ENCODE measurements at regions not wholly inside any gene's neighbourhood (a gene's known extent, or its start where the extent isn't known, plus 50 kb on each side); places are given as distances from the start of the nearest gene placed in this dataset.

DNA sequence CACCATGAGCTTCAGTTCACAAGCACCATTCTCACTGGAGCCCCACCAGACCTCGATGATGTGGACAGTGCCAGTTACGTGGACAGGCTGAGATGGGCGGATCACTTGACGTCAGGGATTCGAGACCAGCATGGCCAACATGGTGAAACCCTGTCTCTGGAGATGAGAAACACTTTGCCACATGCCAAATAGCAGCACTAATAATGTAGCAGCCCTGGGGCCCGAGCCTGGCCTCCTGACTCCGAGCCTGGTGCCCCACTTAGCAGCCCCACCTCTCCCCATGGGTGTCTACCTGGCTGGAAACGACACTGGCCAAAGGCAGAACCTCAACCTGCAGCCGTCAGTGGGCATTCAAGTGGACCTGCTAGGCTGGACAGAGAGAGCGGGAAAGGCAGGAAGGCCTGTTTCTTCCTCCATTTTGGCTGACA lies 129.1 kb downstream of the TOMM20 start:
- TF ChIP-seq, protein P1, sequence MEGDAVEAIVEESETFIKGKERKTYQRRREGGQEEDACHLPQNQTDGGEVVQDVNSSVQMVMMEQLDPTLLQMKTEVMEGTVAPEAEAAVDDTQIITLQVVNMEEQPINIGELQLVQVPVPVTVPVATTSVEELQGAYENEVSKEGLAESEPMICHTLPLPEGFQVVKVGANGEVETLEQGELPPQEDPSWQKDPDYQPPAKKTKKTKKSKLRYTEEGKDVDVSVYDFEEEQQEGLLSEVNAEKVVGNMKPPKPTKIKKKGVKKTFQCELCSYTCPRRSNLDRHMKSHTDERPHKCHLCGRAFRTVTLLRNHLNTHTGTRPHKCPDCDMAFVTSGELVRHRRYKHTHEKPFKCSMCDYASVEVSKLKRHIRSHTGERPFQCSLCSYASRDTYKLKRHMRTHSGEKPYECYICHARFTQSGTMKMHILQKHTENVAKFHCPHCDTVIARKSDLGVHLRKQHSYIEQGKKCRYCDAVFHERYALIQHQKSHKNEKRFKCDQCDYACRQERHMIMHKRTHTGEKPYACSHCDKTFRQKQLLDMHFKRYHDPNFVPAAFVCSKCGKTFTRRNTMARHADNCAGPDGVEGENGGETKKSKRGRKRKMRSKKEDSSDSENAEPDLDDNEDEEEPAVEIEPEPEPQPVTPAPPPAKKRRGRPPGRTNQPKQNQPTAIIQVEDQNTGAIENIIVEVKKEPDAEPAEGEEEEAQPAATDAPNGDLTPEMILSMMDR (IDR thresholded peaks at IDR 0.05 in 2 of 3, conservative IDR thresholded peaks at IDR 0.05 in 1 of 3; ENCODE audit: borderline replicate concordance in 1 of 3, insufficient read depth in 1 of 3, low read depth in 2 of 3, low read length in 2 of 3) = no peak
- TF ChIP-seq POLR2A (IDR thresholded peaks at IDR 0.05; ENCODE audit: borderline replicate concordance, extremely low read depth, insufficient read depth, insufficient read length) = no peak
- TF ChIP-seq ZFX (IDR thresholded peaks at IDR 0.05) = no peak
- TF ChIP-seq EZH2phosphoT487 (IDR thresholded peaks at IDR 0.05; ENCODE audit: borderline replicate concordance) = no peak
- TF ChIP-seq, protein P2, sequence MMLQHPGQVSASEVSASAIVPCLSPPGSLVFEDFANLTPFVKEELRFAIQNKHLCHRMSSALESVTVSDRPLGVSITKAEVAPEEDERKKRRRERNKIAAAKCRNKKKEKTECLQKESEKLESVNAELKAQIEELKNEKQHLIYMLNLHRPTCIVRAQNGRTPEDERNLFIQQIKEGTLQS (IDR thresholded peaks at IDR 0.05) = no peak
- no peak for TF ChIP-seq POLR2AphosphoS5 (IDR thresholded peaks at IDR 0.05; ENCODE audit: low read depth, low read length)
- no peak for TF ChIP-seq TCF7L2 (IDR thresholded peaks at IDR 0.05; ENCODE audit: borderline replicate concordance, extremely low read depth, insufficient read depth, insufficient read length)
